ENCODE measurements at regions not wholly inside any gene's neighbourhood (a gene's known extent, or its start where the extent isn't known, plus 50 kb on each side); places are given as distances from the start of the nearest gene placed in this dataset.

DNA sequence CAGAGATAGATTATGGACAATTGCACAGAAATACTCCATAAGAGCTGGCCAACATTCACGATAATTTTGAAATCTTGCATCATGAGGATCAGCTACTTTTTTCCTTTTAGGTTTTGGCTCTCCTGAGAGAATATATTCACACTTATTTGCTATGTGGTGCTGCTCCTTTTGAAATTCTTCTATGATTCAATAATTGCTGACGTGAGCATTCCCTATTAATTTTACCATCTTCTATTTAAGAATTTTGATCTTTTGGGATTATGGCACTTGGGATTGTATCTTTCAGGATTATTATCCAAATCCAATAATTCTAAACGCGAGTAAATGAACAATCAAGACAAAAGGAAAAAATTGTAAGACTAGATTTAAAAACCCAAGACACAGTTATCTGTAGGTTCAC, 358.8 kb downstream of the ELAVL2 start:
- no peak for DNase-seq

DNA sequence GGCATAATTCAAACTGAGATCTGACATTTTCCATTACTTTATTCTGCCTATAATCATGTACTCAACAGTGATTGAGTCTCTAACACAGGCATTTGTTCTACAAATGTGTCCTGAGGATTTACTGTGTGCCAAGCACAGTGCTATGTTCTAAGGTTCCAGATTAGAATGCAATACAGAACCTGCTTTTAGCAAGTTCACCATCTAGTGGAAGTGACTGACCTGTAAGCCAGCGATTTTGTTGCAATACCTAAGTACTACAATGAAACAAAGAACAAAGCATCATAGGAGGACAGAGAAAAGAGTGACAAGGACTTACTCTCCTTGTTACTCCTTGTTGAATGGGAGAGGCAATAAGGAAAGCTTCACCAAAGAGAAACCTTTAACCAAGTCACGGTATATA, 348.1 kb downstream of the ELAVL2 start:
- no peak for DNase-seq

DNA sequence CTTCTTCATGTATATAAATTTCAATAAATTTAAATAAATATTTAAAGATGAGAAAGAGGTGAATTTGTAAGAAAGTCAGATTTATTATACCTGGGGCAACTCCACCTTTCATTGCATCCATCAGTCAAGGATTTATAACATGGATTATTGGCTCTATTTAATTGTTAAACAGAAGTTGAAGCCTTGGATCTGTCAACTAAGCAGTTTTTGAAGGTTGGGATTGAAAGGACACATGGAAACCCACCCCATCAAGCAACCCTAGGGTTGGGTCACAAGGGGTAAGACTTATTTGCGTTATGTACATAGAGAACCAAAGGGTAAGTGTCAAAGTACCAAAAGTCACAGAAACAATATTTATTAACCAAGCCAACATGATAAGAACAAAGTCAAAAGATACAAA, 342.5 kb downstream of the ELAVL2 start:
- DNase-seq = no peak

GRCh38 chr9:23492126-23493002, 333.7 kb downstream of the ELAVL2 start:
- DNase-seq = peak; percentile 32

- DNase-seq = no peak
Measured at GRCh38 chr9:23493219-23493618, 332.8 kb downstream of the ELAVL2 start.

GRCh38 chr9:23496489-23497136, 329.4 kb downstream of the ELAVL2 start:
- no peak for DNase-seq

GRCh38 chr9:23497137-23497504, 328.9 kb downstream of the ELAVL2 start:
- no peak for DNase-seq

GRCh38 chr9:23502004-23502403, 324.0 kb downstream of the ELAVL2 start:
- DNase-seq = no peak

GRCh38 chr9:23522952-23523351, 303.1 kb downstream of the ELAVL2 start:
- no peak for DNase-seq

DNA sequence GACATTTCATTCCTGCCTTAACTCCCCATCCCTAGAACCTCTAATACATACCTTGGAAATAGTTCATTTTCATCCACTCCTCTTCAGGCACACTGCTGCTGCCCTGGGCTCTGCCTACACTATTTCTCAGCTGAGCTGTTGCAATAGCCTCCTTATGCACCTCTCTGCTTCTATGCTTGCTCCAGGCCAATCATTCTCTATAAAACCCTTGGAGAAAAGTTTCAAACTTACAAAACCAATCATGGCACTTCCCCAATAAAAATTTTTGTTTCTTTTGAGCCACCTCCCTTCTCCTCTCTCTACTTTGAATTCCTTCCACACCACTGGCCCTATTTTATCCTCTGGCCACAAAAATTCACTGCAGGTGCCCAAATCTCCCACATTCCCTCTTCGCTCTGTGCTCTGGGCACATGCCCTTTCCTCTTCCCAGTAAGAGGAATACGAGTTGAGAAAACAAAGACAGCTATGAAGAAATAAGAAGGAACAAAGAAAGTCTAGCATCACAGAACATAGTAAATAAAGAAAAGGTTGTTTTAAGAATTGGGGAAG, 301.4 kb downstream of the ELAVL2 start:
- no peak for DNase-seq

- DNase-seq = no peak
Measured at GRCh38 chr9:23526806-23527205, 299.2 kb downstream of the ELAVL2 start.

GRCh38 chr9:23532282-23532681, 293.8 kb downstream of the ELAVL2 start:
- no peak for DNase-seq

GRCh38 chr9:23537192-23538066, 288.6 kb downstream of the ELAVL2 start:
- no peak for DNase-seq

DNA sequence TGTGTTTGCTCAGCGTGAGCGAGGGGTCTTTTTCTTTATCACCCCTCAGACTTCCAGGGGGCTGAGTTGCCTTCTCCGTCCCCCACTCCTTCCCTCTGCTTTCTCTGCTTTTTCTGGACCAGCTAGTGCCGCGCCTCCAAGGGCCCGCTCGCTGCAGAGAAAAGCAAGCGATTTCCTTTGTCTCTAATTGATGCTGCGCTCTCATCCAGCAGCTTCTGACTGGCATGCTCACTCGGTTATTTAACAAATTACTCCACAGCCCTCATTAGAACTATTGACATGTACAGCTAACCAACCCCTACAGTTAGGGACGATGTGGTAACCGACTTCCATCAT, 288.0 kb downstream of the ELAVL2 start:
- no peak for DNase-seq

- no peak for DNase-seq
Measured at GRCh38 chr9:23538461-23539003, 287.5 kb downstream of the ELAVL2 start.

DNA sequence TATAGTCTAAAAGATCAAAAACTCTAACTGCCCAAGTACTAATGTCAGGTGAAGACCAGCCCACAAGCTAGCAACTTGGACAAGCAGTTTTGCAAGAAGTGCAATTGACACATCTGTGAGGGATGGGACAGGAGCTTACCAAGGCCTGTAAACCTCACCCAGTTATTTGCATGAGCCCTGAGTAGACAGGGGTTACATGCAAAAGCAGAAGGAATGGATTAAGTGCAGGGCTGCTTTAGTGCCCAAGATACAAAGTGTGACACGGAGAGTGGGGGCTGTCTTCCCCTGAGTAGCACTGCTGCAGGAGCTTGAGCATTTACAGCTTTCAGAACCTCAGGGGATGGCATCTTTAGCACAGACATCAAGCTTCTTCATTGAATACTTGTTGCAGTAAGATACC, 286.7 kb downstream of the ELAVL2 start:
- no peak for DNase-seq

DNA sequence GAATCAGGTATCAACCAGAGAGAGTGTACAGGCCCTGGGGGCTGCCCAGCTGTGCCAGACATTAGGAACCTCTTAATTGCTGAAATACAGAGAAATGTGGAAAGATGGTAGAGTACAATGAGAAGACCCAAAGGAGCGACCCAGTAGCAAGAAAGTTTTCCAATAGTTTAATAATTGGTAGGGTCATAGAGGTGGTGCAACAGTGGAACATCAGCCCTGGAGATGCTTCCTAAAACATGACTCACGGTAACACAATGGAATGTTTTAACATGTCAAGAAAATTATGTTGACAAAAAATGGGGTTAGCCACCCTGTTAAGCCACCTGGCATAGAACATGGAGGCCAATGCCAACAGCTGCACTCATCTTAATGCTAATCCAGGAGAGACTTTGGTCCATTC, 284.1 kb downstream of the ELAVL2 start:
- no peak for DNase-seq

GRCh38 chr9:23542438-23542837, 283.6 kb downstream of the ELAVL2 start:
- DNase-seq = no peak

DNA sequence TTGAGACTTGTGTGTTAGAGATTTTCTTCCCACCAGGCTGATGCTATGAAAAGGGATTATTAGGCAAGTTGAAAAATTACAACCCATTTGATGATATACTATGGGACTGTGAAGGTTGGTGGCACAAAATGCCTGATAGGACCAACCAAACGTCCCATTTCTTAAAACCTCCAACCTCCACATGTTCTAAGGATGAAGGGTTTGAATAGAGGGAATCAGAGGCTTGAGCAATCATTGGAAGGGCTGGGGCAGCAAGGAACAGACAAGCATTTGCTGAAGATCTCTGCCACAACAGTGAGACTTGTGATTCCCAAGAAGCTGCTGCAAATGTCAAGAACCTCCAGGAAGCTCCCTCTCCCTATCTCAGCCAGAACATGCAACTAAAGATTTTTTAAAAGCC, 283.1 kb downstream of the ELAVL2 start:
- DNase-seq = no peak

- DNase-seq = no peak
Measured at GRCh38 chr9:23543419-23543818, 282.6 kb downstream of the ELAVL2 start.

DNA sequence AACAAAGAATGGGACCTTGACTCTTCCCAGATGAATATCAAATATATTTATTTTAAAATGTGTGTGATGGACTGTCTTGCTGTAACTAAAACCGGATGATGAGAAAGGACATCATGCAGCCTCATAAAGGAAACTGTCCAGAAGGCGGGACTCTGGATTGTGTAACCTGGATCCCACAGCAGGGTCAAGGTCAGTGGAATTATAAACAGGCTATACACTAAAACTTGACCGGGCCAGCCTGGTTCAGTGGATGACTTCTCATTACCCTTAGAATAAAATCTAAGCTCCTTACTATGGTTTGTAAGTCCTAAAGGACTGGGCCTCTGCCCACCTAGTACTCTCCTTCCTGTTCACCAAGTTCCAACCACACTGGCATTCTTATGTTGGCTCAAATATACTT, 280.3 kb downstream of the ELAVL2 start:
- no peak for DNase-seq

- DNase-seq = no peak
Measured at GRCh38 chr9:23551311-23551721, 274.7 kb downstream of the ELAVL2 start.
